ENCODE measurements at regions not wholly inside any gene's neighbourhood (a gene's known extent, or its start where the extent isn't known, plus 50 kb on each side); places are given as distances from the start of the nearest gene placed in this dataset.

DNA sequence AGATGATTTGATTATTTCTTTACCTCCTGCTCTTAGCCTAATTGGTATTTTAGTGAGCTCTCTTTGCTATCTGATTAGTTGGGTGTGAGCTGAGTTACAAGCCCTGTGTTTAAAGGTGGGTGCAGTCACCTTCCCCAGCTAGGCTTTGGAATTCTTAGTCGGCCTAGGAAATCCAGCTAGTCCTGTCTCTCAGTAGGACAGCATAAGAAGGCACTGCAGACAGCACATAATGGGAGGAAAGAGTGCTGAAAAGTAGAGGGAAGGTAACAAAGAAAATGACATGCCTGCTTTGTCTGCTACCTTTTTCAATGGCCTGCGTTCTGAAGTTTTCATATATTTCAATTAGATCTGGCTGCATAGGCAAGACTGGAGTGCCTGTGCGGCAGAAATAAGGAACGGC, 1794.0 kb upstream of the CELF4 start:
- no peaks in the 10 kb centered on the region for H3K9me3 Mint-ChIP-seq (ENCODE audit: low read depth)
- no peak for ATAC-seq
- POLR2A ChIA-PET, result no interaction called here

DNA sequence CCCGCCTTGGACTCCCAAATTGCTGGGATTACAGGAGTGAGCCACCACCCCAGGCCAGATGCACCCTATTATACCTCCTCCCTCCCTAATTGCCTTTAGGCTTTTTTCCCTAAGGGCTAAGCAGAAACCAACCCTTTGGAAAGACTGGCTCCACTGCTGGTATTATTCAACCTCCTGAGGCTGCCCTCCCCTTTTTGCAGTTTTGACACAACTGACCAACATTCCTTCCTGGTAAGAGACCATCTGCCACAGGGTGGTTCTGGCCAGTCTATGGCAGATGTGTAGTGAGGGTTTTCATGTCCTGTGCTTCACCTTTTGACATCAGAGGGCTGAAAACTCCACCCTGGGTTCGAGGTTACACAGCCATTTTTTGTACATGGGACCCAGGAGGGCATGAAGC, 1785.3 kb upstream of the CELF4 start:
- no peaks in the 10 kb centered on the region for H3K9me3 Mint-ChIP-seq (ENCODE audit: low read depth)
- no peaks in the 10 kb centered on the region for H3K36me3 Mint-ChIP-seq (ENCODE audit: low read depth)
- H3K4me3 Mint-ChIP-seq, result no peak overlapping the region
- H3K4me1 Mint-ChIP-seq, result no peaks in the 10 kb centered on the region
- DNase-seq (no peak), ATAC-seq (no peak)
- ChIA-PET POLR2A (no interaction called here), CTCF (no interaction called here)
- H3K27me3 Mint-ChIP-seq, result no peaks in the 10 kb centered on the region
- intact Hi-C loops (cut with DNase I, micrococcal nuclease), result no loop called here
- no peak overlapping the region for H3K27ac Mint-ChIP-seq

More for the DNA sequence above, 1794.0 kb upstream of the CELF4 start:
- H3K36me3 Mint-ChIP-seq (ENCODE audit: low read depth), result no peaks in the 10 kb centered on the region
- DNase-seq, result no peak
- H3K27me3 Mint-ChIP-seq, result no peaks in the 10 kb centered on the region
- intact Hi-C loops (cut with DNase I, micrococcal nuclease), result no loop called here
- no peak overlapping the region for H3K4me3 Mint-ChIP-seq
- CTCF ChIA-PET, result interaction anchor here (0.6 kb wide), 1 partner anchor 227 kb away, joined by 3 read pairs; no protein-coding TSS in a partner anchor
- H3K4me1 Mint-ChIP-seq, result no peaks in the 10 kb centered on the region
- H3K27ac Mint-ChIP-seq, result no peak overlapping the region

DNA sequence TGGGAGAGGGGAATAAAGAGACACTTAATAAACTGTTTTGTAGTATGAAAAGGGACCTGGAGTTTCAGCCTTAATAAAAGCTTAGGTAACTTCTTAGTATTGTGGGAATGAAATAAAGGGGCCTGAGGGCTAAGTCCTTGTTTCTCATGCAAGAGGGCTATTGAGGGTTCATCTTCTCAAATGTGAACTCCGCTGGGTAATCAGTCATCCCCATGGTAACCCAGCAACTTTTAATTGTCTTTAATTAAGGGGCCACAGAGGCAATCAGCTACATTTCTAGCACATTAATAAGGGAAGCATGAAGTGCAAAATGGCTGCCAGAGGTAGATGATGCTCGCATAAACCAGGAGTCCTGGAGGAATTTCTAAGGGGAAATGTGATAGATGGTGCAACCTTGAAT, 1784.2 kb upstream of the CELF4 start:
- Mint-ChIP-seq H3K4me3 (no peak overlapping the region), H3K9me3 (ENCODE audit: low read depth) (no peaks in the 10 kb centered on the region), H3K36me3 (ENCODE audit: low read depth) (no peaks in the 10 kb centered on the region), H3K27me3 (no peaks in the 10 kb centered on the region), H3K27ac (no peak overlapping the region), H3K4me1 (no peaks in the 10 kb centered on the region)
- ChIA-PET POLR2A (no interaction called here), CTCF (interaction anchor here (0.7 kb wide), 1 partner anchor 179 kb away, joined by 3 read pairs; no protein-coding TSS in a partner anchor)
- no peak for ATAC-seq
- no peak for DNase-seq
- intact Hi-C loops (cut with DNase I, micrococcal nuclease), result no loop called here

DNA sequence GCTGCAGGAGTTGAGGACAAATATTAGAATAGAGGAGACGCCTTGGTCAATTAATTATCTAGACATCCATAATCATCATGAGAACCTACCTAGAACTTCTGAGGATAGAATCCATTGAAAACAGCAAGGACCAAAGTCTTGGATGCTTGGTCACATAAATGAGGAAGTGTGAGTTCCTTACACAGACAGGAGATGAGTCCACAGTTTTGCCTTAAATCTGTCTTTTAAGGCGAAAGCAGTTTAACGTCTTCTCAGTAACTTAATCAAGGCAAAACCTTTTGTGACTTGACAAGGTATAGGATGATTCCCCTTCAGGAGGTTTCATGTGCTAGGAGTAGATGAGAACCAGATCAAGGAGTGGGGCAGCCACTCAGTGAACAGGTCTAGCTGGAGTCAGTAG, 1783.2 kb upstream of the CELF4 start:
- Mint-ChIP-seq H3K9me3 (ENCODE audit: low read depth) (peaks cover 5% of the 10 kb centered on the region), H3K4me3 (no peak overlapping the region), H3K36me3 (ENCODE audit: low read depth) (no peaks in the 10 kb centered on the region), H3K4me1 (no peaks in the 10 kb centered on the region), H3K27ac (no peak overlapping the region), H3K27me3 (no peaks in the 10 kb centered on the region)
- intact Hi-C loops (cut with DNase I, micrococcal nuclease), result no loop called here
- DNase-seq (no peak), ATAC-seq (no peak)
- CTCF ChIA-PET, result no interaction called here
- POLR2A ChIA-PET, result no interaction called here

DNA sequence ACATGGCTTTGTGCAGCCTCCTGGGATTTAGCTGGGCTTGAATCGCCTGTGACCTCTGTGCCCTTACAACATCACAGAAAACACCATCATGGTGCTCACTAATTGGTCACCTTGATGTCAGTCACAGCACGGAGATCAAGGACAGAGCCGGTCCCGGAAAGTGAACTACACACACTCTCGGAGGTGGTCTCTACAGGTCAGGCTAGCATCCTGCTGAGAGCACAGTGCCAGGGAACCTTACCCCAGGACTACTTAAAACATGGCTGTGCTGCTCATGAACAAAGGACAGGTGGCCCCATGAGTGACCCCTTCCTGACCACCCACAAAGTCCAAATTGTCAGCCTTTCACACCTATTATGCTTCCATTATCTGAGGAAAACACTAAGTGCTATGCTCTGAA, 1782.1 kb upstream of the CELF4 start:
- ChIA-PET CTCF (no interaction called here), POLR2A (no interaction called here)
- H3K36me3 Mint-ChIP-seq (ENCODE audit: low read depth), result no peaks in the 10 kb centered on the region
- H3K9me3 Mint-ChIP-seq (ENCODE audit: low read depth), result peaks cover 8% of the 10 kb centered on the region
- intact Hi-C loops (cut with DNase I, micrococcal nuclease), result no loop called here
- ATAC-seq, result no peak
- H3K4me3 Mint-ChIP-seq, result no peak overlapping the region
- no peak for DNase-seq
- no peak overlapping the region for H3K27ac Mint-ChIP-seq
- no peaks in the 10 kb centered on the region for H3K27me3 Mint-ChIP-seq
- H3K4me1 Mint-ChIP-seq, result no peaks in the 10 kb centered on the region

DNA sequence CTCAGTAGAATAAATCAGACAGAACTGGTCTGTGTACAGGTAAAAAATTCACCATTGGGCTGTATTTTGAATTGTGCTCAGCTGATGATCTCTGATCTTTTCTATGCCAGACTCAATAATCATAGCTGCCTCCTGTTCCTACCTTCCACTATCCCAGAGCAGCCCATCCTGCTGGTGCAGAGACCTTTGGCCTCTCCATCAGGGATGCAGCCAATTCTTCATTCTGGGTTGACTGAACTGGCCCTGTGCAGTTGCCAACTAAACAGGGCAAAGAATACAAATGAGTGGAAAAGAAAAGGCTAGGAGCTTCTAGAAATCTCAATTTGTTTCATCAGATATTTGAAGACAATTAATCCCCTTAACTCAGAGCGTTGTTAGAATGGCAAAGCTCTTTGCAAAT, 1781.3 kb upstream of the CELF4 start:
- H3K27me3 Mint-ChIP-seq, result no peaks in the 10 kb centered on the region
- DNase-seq, result no peak
- H3K27ac Mint-ChIP-seq, result no peak overlapping the region
- peaks cover 8% of the 10 kb centered on the region for H3K9me3 Mint-ChIP-seq (ENCODE audit: low read depth)
- intact Hi-C loops (cut with DNase I, micrococcal nuclease), result no loop called here
- H3K36me3 Mint-ChIP-seq (ENCODE audit: low read depth), result no peaks in the 10 kb centered on the region
- CTCF ChIA-PET, result no interaction called here
- ATAC-seq, result no peak
- POLR2A ChIA-PET, result no interaction called here
- no peaks in the 10 kb centered on the region for H3K4me1 Mint-ChIP-seq
- no peak overlapping the region for H3K4me3 Mint-ChIP-seq

DNA sequence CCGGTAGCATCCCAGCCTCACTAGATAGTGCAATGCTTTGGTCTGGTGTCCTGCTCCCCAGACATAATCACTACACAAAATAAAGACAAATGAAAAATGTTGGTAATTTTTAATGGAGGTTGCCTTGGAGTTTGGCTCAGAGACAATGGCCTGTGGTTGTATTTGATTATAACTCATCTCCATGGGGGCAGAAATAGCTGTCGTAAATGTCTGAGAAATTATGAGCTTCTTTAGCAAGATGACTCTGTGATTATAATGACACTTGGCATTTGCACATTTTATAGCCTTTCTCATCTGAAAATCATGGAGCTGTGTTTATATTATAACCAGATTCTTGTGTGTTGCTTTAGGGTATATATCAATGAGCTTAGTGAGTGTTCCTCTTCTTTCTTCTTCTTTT, 1779.7 kb upstream of the CELF4 start:
- no peaks in the 10 kb centered on the region for H3K27me3 Mint-ChIP-seq
- POLR2A ChIA-PET, result no interaction called here
- no peak overlapping the region for H3K4me3 Mint-ChIP-seq
- ATAC-seq (no peak), DNase-seq (no peak)
- no peak overlapping the region for H3K27ac Mint-ChIP-seq
- CTCF ChIA-PET, result no interaction called here
- peaks cover 8% of the 10 kb centered on the region for H3K9me3 Mint-ChIP-seq (ENCODE audit: low read depth)
- intact Hi-C loops (cut with DNase I, micrococcal nuclease), result no loop called here
- H3K4me1 Mint-ChIP-seq, result no peaks in the 10 kb centered on the region
- no peaks in the 10 kb centered on the region for H3K36me3 Mint-ChIP-seq (ENCODE audit: low read depth)

DNA sequence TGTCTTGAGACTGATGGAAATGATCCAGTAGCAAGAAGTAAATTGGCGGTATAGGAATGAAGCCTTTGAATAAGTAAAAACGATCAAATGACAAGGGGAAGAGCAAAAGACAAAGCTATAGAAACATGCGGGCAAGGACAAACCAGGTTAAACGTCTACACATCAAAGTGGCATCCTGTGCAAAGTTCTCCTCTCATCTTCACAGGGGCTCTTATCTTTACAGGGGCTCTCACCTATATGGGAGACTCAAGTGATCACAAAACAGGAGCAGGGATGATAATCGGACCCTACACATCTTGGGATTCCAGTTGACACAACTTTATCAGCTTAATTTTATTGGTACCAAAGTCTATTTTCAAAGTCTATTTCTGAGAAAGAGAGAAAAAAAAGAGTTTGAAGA, 1778.9 kb upstream of the CELF4 start:
- H3K4me1 Mint-ChIP-seq, result no peaks in the 10 kb centered on the region
- POLR2A ChIA-PET, result no interaction called here
- peaks cover 14% of the 10 kb centered on the region for H3K9me3 Mint-ChIP-seq (ENCODE audit: low read depth)
- intact Hi-C loops (cut with DNase I, micrococcal nuclease), result no loop called here
- CTCF ChIA-PET, result interaction anchor here (0.7 kb wide), 1 partner anchor 1011 kb away, joined by 3 read pairs; no protein-coding TSS in a partner anchor
- H3K27me3 Mint-ChIP-seq, result no peaks in the 10 kb centered on the region
- H3K27ac Mint-ChIP-seq, result no peak overlapping the region
- DNase-seq (no peak), ATAC-seq (no peak)
- no peaks in the 10 kb centered on the region for H3K36me3 Mint-ChIP-seq (ENCODE audit: low read depth)
- no peak overlapping the region for H3K4me3 Mint-ChIP-seq

DNA sequence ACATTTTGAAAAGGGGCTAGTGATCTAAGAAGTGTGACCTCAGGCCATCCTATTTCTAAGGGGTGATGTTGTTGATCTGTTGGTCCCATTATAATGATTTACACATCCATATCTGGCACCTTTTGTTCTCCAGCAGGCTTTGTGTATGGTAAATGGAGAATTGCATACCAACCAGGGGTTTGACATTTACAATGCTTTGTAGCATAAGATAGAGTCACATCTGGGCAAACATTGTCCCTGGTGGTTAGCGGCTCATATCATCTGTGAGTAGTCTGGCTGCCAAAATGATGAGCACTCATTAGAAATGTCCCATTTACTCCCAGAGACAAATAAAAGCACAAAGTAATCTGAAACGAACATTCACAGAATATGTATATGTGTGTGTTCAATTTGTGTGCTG, 1775.5 kb upstream of the CELF4 start:
- H3K27ac Mint-ChIP-seq, result no peak overlapping the region
- no peaks in the 10 kb centered on the region for H3K36me3 Mint-ChIP-seq (ENCODE audit: low read depth)
- CTCF ChIA-PET, result no interaction called here
- no peaks in the 10 kb centered on the region for H3K27me3 Mint-ChIP-seq
- intact Hi-C loops (cut with DNase I, micrococcal nuclease), result no loop called here
- no peak overlapping the region for H3K4me3 Mint-ChIP-seq
- ATAC-seq (no peak), DNase-seq (no peak)
- no peaks in the 10 kb centered on the region for H3K4me1 Mint-ChIP-seq
- POLR2A ChIA-PET, result no interaction called here
- peaks cover 17% of the 10 kb centered on the region for H3K9me3 Mint-ChIP-seq (ENCODE audit: low read depth)

DNA sequence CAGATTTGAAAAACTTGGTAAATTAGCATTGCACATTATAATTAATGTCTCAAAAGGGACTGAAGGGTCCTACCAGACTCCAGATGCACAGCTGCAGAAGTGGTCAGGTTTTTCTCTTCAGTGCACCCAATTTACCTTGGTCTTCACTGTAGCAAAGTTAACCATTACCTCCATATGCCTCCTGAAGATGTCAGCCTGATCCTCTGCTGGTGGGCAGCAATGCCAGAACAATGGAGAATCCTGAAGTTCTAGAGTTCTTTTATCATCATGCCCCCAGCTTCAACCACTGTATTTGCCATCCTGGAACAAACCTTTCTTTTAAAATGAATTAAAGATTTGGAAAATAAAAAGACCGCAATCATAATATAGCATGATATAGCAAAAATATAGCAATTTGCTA, 1774.8 kb upstream of the CELF4 start:
- no peaks in the 10 kb centered on the region for H3K36me3 Mint-ChIP-seq (ENCODE audit: low read depth)
- no peak for DNase-seq
- no peak overlapping the region for H3K4me3 Mint-ChIP-seq
- peaks cover 17% of the 10 kb centered on the region for H3K9me3 Mint-ChIP-seq (ENCODE audit: low read depth)
- no peak for ATAC-seq
- no peaks in the 10 kb centered on the region for H3K4me1 Mint-ChIP-seq
- ChIA-PET CTCF (no interaction called here), POLR2A (no interaction called here)
- no peaks in the 10 kb centered on the region for H3K27me3 Mint-ChIP-seq
- no peak overlapping the region for H3K27ac Mint-ChIP-seq
- intact Hi-C loops (cut with DNase I, micrococcal nuclease), result no loop called here

DNA sequence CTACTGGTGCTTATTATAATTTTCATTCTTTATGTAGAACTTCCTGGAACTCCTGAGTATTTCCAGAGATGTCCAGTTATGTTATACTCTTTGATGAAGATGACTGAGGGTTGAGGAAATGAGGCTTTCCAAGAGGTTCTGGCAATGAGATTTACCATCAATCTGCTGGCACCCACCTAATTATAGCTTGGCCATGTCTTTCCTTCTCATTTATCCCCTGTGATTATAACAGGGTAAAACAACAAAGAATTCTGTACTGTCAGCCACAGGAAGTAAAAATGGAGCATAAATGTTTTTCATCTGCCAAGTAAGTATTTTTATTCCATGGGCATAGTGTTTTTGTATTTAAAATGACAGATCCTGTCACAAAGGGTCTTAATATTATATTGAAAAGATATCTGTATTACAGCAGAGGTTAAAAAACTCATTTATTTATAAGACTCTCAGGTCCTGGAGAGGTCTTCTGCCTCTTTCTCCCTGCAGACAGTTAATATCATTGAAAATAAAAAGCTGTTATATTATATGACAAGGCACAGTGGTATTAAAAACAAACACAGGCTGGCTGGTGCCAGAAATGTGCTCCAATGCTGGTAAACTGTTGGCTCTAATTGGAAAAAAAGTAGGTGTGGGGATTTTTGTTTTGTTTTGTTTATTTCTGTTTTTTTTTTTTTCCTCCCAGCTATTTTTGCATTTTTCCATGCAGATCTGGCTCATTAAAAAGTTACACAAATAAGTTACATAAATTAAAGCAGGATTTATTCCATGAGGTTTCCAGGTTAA, 1764.1 kb upstream of the CELF4 start:
- CTCF ChIA-PET, result no interaction called here
- Mint-ChIP-seq H3K4me3 (no peak overlapping the region), H3K4me1 (no peaks in the 10 kb centered on the region), H3K27ac (no peak overlapping the region), H3K27me3 (no peaks in the 10 kb centered on the region), H3K9me3 (ENCODE audit: low read depth) (peaks cover 3% of the 10 kb centered on the region), H3K36me3 (ENCODE audit: low read depth) (no peaks in the 10 kb centered on the region)
- intact Hi-C loops (cut with DNase I, micrococcal nuclease), result no loop called here
- DNase-seq (no peak), ATAC-seq (no peak)
- POLR2A ChIA-PET, result no interaction called here

DNA sequence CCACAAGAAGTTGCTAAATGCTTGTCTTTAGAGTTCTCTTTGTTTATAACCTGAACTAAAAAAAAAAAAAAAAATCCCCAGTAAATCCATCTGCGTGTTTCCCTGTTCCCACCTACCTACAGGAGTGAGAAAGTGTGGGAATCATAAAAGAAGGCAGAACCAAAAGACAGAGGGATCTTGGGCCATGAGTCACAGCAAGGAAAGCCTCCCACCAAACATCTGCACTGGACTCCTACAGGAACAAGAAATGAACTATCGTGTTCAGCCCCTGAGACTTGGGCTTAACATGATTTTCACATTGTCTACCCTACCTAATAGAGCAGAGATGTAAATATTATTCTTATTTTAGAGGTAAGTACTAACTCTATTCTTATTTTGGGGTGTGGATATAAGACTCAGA, 1761.2 kb upstream of the CELF4 start:
- Mint-ChIP-seq H3K27ac (no peak overlapping the region), H3K4me3 (no peak overlapping the region), H3K9me3 (ENCODE audit: low read depth) (peaks cover 2% of the 10 kb centered on the region), H3K27me3 (no peaks in the 10 kb centered on the region), H3K36me3 (ENCODE audit: low read depth) (no peaks in the 10 kb centered on the region), H3K4me1 (no peaks in the 10 kb centered on the region)
- ChIA-PET POLR2A (no interaction called here), CTCF (no interaction called here)
- intact Hi-C loops (cut with DNase I, micrococcal nuclease), result no loop called here
- DNase-seq (no peak), ATAC-seq (no peak)

DNA sequence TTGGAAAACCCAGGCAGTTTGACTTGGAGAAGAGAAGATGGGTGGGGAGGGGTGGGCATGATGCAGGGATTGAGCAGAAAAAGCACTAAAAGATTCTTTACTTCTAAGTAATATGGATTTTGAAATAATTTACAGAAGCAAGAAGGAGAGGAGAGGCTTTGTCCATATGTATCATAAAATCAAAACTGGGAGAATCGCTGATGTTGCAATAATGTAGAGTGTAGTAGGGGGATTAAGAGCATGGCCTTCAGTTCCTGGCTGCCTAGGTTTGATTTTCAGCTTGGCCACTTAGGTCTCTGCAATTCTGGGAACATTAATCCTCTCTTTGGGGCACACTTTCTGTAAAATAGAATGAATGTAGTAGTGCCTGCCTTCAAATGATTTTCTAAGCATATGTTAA, 1760.4 kb upstream of the CELF4 start:
- POLR2A ChIA-PET, result no interaction called here
- H3K4me3 Mint-ChIP-seq, result no peak overlapping the region
- H3K27ac Mint-ChIP-seq, result no peak overlapping the region
- CTCF ChIA-PET, result no interaction called here
- no peak for DNase-seq
- peaks cover 2% of the 10 kb centered on the region for H3K9me3 Mint-ChIP-seq (ENCODE audit: low read depth)
- H3K36me3 Mint-ChIP-seq (ENCODE audit: low read depth), result no peaks in the 10 kb centered on the region
- no peaks in the 10 kb centered on the region for H3K4me1 Mint-ChIP-seq
- no peaks in the 10 kb centered on the region for H3K27me3 Mint-ChIP-seq
- intact Hi-C loops (cut with DNase I, micrococcal nuclease), result no loop called here
- no peak for ATAC-seq

Measured in activated CD4-positive, alpha-beta T cell treated with anti-CD3 and anti-CD28 coated beads for 36 hours (primary cell).